Epithelial cell of esophagus (primary cell): ENCODE measurements at regions not wholly inside any gene's neighbourhood (a gene's known extent, or its start where the extent isn't known, plus 50 kb on each side); places are given as distances from the start of the nearest gene placed in this dataset.

ENCODE experiments used
- DNase-seq: peaks from one replicate; pipeline ENCODE4 v3.0.0; 2010; ENCODE audit warnings: low read depth
- H3K4me3 ChIP-seq: 2 replicates; pipeline ENCODE4 v1.5.1; 2011; ENCODE audit warnings: mild to moderate bottlenecking, low read length, control low read depth
- TF ChIP-seq, protein P1 (sequence below): IDR thresholded peaks from 2 replicates; pipeline ENCODE4 v1.5.1; 2011; ENCODE audit warnings: low read depth, mild to moderate bottlenecking, low read length, control low read depth, inconsistent platforms; ENCODE audit not compliant: insufficient read depth; ENCODE audit errors: missing control alignments

DNA sequence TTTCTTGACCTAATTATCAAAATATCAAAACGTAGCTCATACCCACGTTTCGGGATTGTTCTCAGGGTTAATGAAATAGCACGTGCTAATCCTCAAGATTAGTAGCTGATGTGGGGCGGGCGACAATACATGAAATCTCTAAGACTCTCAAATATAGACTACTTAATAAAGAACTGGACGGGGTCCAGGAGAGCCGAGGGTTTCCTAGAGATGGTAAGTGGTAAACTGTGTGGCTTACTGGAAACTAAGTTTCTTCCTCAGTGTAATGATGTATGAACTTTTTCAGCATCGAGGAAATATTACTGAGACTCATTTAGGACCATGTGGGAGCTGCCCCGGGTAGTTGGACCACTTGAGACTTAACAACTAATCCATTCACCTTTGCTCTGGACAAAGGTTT is 453.3 kb upstream of the SALL3 start:
- no peak for DNase-seq
- no peak overlapping the region for H3K4me3 ChIP-seq
- TF ChIP-seq, protein P1, sequence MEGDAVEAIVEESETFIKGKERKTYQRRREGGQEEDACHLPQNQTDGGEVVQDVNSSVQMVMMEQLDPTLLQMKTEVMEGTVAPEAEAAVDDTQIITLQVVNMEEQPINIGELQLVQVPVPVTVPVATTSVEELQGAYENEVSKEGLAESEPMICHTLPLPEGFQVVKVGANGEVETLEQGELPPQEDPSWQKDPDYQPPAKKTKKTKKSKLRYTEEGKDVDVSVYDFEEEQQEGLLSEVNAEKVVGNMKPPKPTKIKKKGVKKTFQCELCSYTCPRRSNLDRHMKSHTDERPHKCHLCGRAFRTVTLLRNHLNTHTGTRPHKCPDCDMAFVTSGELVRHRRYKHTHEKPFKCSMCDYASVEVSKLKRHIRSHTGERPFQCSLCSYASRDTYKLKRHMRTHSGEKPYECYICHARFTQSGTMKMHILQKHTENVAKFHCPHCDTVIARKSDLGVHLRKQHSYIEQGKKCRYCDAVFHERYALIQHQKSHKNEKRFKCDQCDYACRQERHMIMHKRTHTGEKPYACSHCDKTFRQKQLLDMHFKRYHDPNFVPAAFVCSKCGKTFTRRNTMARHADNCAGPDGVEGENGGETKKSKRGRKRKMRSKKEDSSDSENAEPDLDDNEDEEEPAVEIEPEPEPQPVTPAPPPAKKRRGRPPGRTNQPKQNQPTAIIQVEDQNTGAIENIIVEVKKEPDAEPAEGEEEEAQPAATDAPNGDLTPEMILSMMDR: no peak

GRCh38 chr18:78526923-78527711 is 452.5 kb upstream of the SALL3 start:
- no peak overlapping the region for H3K4me3 ChIP-seq
- no peak for DNase-seq
- TF ChIP-seq, protein P1: no peak

- no peak overlapping the region for H3K4me3 ChIP-seq
- no peak for DNase-seq
- TF ChIP-seq, protein P1: no peak
These were observed 451.6 kb upstream of the SALL3 start for GRCh38 chr18:78527984-78528383.

DNA sequence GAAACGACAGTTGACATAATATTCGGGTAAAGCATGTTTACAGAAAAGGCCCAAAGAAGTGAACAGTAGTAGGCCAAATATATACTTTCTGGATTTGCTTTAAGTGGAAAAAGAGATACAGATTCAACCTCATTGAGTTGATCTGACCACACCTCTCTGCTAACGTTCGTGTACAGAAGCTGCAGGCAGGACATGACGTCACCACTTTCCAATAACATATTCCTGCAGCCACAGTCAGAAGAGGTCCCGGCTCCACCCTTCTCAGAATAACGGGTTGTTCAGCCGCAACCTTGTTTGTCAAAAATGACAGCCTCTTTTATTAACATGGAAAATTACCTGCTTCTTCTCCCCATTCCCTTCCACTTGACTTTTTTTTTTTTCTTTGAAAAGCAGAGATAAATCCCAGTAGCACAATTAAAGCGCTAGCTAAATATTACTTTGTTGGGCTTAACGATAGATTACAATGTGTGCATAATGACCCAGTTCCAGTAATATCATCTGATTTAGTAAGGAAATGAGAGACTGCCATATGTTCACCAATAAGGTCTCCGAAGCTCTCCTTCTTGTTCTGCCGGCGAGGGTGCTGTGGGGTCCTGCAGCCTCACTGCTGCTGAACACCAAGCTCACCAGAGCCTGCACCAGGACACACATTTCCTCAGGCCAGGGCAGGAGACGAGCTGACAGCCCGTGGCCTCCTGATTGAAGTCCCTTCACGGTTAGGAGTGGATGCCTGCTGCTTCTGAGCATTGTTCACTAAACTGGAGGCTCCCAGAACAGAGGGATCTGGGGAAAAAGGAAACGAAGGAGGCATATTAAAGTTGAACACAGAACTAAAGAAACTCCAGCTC is 451.0 kb upstream of the SALL3 start:
- no peak for DNase-seq
- TF ChIP-seq, protein P1: no peak
- H3K4me3 ChIP-seq: no peak overlapping the region

DNA sequence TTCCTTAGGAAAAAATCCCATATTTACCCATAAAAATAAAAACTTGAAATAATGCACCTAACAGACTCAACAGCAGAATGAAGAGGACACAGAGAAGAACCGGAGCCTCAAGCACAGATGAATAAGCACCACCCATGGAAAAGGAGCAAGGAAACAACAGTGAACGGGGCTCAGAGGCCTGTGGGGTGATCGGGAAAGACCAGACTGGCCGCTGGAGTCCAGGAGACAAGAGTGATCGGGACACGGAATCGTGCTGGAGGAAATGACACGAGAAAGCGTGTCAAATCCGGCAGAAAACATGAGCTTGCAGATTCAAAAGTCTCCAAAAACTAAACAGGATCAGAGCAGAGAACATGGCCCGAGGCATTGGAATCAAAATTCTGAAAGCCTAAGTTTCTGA is 448.0 kb upstream of the SALL3 start:
- TF ChIP-seq, protein P1: no peak
- DNase-seq: no peak
- H3K4me3 ChIP-seq: no peak overlapping the region

DNA sequence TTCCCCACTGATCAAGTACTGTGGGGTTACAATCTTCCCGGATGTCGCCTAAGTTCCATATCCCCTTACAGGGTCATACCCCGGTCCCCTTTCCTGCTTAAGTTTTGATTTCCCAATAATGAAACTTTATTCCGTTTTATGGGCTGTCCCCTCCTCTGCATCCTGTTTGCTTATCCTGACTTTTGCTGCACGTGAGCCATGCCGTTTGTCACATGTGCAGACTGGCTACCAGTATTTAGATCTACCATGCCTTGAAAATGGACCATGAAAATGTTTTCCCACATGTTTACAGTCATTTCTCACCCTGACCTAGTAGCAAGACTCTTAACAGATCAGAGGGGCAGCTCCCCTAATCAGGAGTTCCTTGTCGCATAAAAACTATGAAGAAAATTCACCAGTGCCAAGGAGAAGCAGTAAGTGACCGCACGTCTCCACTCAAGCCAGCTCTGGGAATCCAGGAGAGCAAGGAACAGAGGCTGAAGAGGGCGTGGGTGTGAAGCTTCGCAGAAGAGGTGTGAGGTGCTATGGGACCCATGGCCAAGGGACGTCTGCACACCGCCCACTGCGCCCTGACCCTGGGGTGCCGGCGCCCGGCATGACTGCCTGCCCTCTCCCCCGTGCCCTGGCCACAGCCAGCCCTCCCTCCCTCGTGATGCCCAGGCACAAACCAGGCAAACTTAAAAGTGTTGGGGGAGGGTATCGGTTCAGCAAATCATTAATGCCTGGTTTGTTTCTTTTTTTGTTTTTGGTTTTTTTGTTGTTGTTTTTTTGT is 440.8 kb upstream of the SALL3 start:
- no peak overlapping the region for H3K4me3 ChIP-seq
- TF ChIP-seq, protein P1: no peak

More for the DNA sequence above, 440.8 kb upstream of the SALL3 start:
- no peak for DNase-seq
